Lower leg skin (tissue), 3 donors: ENCODE measurements at regions not wholly inside any gene's neighbourhood (a gene's known extent, or its start where the extent isn't known, plus 50 kb on each side); places are given as distances from the start of the nearest gene placed in this dataset.

ENCODE experiments used
- CTCF ChIP-seq, 3 donors: fragments of 450-650 bp; IDR thresholded peaks; one replicate each; pipeline ENCODE4 v1.5.1; 2016; ENCODE audit warnings: antibody characterized with exemption in 3 of 3, mild to moderate bottlenecking in 3 of 3, moderate library complexity in 2 of 3
- POLR2A ChIP-seq, 2 donors: fragments of 450-650 bp; IDR thresholded peaks; one replicate each; pipeline ENCODE4 v1.6.1; 2016 to 2017; ENCODE audit warnings: antibody characterized with exemption in 2 of 2, mild to moderate bottlenecking in 1 of 2, moderate library complexity in 1 of 2

GRCh38 chr20:40195742-40196141, 493.3 kb downstream of the MAFB start:
- no peak for TF ChIP-seq CTCF (IDR thresholded peaks at IDR 0.05)
- no peak for TF ChIP-seq POLR2A (IDR thresholded peaks at IDR 0.05)
